Loucy (cell line): ENCODE measurements at regions not wholly inside any gene's neighbourhood (a gene's known extent, or its start where the extent isn't known, plus 50 kb on each side); places are given as distances from the start of the nearest gene placed in this dataset.

ENCODE experiments used
- H2AFZ ChIP-seq: fragments of 200-600 bp; sonication (generic); 2 replicates; pipeline ENCODE4 v1.6.0; 2016; ENCODE audit warnings: antibody characterized with exemption, mild to moderate bottlenecking, low read length, moderate library complexity
- H3F3A ChIP-seq: fragments of 200-600 bp; 2 replicates; pipeline ENCODE4 v1.6.0; 2016; ENCODE audit warnings: antibody characterized with exemption, low read depth, mild to moderate bottlenecking
- H3K27me3 ChIP-seq: fragments of 200-600 bp; sonication (generic); 2 replicates; pipeline ENCODE4 v1.6.1; 2014; ENCODE audit warnings: low read length, mild to moderate bottlenecking; ENCODE audit not compliant: insufficient read depth, poor library complexity, severe bottlenecking
- H3K36me3 ChIP-seq: fragments of 200-600 bp; sonication (generic); 2 replicates; pipeline ENCODE4 v1.6.1; 2016; ENCODE audit warnings: low read length; ENCODE audit not compliant: insufficient read depth
- H3K4me1 ChIP-seq: fragments of 200-600 bp; sonication (generic); 2 replicates; pipeline ENCODE4 v1.5.1; 2014; ENCODE audit warnings: low read length, mild to moderate bottlenecking; ENCODE audit not compliant: insufficient read depth, poor library complexity, severe bottlenecking
- H3K4me2 ChIP-seq: fragments of 200-600 bp; sonication (generic); 2 replicates; pipeline ENCODE4 v1.6.0; 2014; ENCODE audit warnings: antibody characterized with exemption, low read length, low read depth, mild to moderate bottlenecking; ENCODE audit not compliant: poor library complexity, severe bottlenecking
- H3K4me3 ChIP-seq: fragments of 200-600 bp; sonication (generic); 2 replicates; pipeline ENCODE4 v1.5.1; 2014; ENCODE audit warnings: low read length, mild to moderate bottlenecking, mixed read lengths; ENCODE audit not compliant: poor library complexity, severe bottlenecking
- H3K79me2 ChIP-seq: fragments of 200-600 bp; sonication (generic); 2 replicates; pipeline ENCODE4 v1.6.1; 2014; ENCODE audit warnings: low read length; ENCODE audit not compliant: insufficient read depth
- H3K9ac ChIP-seq: fragments of 200-600 bp; sonication (generic); 2 replicates; pipeline ENCODE4 v1.6.0; 2014; ENCODE audit warnings: mild to moderate bottlenecking, low read depth, low read length, moderate library complexity; ENCODE audit not compliant: poor library complexity, severe bottlenecking
- H3K9me2 ChIP-seq: fragments of 200-600 bp; sonication (generic); replicated peaks from 2 replicates; pipeline ENCODE4 v1.6.1; 2016; ENCODE audit warnings: low read depth, low read length, mixed read lengths
- H3K9me3 ChIP-seq: fragments of 200-600 bp; sonication (generic); 2 replicates; pipeline ENCODE4 v1.6.1; 2014; ENCODE audit warnings: mild to moderate bottlenecking, antibody characterized with exemption, low read length, low read depth; ENCODE audit not compliant: insufficient read depth
- H4K20me1 ChIP-seq: fragments of 200-600 bp; sonication (generic); 2 replicates; pipeline ENCODE4 v1.6.0; 2014; ENCODE audit warnings: antibody characterized with exemption, low read length, mild to moderate bottlenecking; ENCODE audit not compliant: insufficient read depth, poor library complexity, severe bottlenecking
- EZH2phosphoT487 ChIP-seq: fragments of 200-600 bp; IDR thresholded peaks from 2 replicates; pipeline ENCODE4 v1.6.1; 2018; ENCODE audit warnings: antibody characterized with exemption, mild to moderate bottlenecking, moderate library complexity, borderline replicate concordance
- TF ChIP-seq, protein P1 (sequence below): fragments of 200-600 bp; sonication (generic); conservative IDR thresholded peaks from 2 replicates; pipeline ENCODE4 v1.5.1; 2014; ENCODE audit warnings: mild to moderate bottlenecking, antibody characterized with exemption, low read length

DNA sequence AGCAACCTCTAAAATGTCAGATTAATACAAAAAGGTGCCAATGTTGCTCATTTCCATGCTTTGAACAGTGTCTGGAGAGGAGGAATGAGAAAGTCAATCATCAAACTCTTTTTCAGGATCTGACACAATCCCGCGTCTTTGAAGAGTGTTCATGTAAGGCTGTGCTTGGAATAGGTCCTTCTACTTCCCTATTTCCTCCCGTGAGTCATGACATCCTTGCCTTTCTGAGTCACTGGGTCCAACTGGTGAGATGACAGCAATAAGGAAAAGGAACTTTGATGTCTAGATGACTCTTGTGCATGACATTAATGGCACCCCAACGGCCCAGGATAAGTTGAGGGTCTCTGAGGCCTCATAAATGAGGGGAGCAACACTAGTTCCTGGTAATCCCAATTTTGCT lies 109.0 kb upstream of the CELF4 start:
- H3F3A ChIP-seq = no peaks in the 10 kb centered on the region
- TF ChIP-seq, protein P1, sequence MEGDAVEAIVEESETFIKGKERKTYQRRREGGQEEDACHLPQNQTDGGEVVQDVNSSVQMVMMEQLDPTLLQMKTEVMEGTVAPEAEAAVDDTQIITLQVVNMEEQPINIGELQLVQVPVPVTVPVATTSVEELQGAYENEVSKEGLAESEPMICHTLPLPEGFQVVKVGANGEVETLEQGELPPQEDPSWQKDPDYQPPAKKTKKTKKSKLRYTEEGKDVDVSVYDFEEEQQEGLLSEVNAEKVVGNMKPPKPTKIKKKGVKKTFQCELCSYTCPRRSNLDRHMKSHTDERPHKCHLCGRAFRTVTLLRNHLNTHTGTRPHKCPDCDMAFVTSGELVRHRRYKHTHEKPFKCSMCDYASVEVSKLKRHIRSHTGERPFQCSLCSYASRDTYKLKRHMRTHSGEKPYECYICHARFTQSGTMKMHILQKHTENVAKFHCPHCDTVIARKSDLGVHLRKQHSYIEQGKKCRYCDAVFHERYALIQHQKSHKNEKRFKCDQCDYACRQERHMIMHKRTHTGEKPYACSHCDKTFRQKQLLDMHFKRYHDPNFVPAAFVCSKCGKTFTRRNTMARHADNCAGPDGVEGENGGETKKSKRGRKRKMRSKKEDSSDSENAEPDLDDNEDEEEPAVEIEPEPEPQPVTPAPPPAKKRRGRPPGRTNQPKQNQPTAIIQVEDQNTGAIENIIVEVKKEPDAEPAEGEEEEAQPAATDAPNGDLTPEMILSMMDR = no peak
- TF ChIP-seq EZH2phosphoT487 = no peak

DNA sequence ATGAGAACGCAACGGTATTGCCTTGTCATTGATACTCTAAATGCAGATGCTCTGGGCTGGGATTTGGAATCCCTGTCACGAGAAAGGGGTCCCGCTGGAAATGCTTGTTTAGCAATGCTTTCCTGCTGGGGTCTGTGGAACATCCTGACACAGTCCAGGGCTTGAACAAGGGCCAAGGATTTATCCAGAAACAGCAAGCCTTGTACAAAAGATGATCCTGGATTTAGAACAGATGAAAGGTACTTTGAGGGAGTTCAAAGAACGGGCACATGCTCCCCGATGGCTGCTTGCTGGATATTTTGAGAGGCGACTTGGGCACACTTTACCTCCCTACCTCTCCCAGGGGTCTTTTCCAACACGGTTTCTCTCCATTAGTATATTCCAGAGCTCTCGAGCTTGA lies 108.1 kb upstream of the CELF4 start:
- Histone ChIP-seq H3K79me2 (no peaks in the 10 kb centered on the region), H3K4me3 (no peak overlapping the region), H3K9me2 (no peaks in the 10 kb centered on the region), H3K9me3 (no peaks in the 10 kb centered on the region), H3F3A (no peaks in the 10 kb centered on the region), H3K4me1 (no peaks in the 10 kb centered on the region), H3K4me2 (no peak overlapping the region), H3K36me3 (no peaks in the 10 kb centered on the region), H3K9ac (no peak overlapping the region), H4K20me1 (no peaks in the 10 kb centered on the region), H2AFZ (no peak overlapping the region), H3K27me3 (no peaks in the 10 kb centered on the region)
- TF ChIP-seq EZH2phosphoT487 = no peak
- TF ChIP-seq, protein P1 = no peak

More for the DNA sequence above, 109.0 kb upstream of the CELF4 start:
- Histone ChIP-seq H2AFZ (no peak overlapping the region), H3K4me3 (no peak overlapping the region), H3K9ac (no peak overlapping the region), H3K4me1 (no peaks in the 10 kb centered on the region), H3K9me2 (no peaks in the 10 kb centered on the region), H3K36me3 (no peaks in the 10 kb centered on the region), H3K9me3 (no peaks in the 10 kb centered on the region), H3K27me3 (no peaks in the 10 kb centered on the region), H4K20me1 (no peaks in the 10 kb centered on the region), H3K4me2 (no peak overlapping the region), H3K79me2 (no peaks in the 10 kb centered on the region)

DNA sequence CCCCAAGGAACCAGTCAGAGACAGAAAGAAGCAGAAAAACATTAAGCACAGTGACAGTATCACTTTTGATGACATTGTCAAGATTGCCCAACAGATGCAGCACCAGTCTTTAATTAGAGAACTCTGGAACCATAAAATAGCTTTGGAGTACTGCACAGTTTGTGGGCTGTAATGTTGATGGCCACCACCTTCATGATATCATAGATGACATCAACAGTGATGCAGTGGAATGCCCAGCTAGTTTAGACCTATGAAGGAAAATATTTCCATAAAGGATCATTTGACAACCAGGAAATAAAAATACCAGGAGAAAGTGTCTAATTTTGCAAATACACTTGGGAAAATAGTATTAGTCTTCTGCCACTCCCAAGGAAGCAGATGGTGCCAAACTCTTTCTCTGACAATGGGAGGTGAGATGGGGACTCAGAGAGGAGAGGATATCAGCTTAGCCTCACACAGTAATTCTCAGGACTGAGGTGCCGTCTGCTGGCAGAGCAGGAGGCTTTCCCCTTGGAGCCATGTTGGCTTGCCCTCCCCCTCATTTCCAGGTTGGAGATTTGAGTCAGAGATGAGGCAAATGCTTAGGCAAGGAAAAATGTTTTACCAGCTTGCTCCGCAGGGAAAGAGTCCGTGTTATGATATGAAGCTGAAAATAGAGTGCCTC lies 107.5 kb upstream of the CELF4 start:
- Histone ChIP-seq H2AFZ (no peak overlapping the region), H3K36me3 (no peaks in the 10 kb centered on the region), H4K20me1 (no peaks in the 10 kb centered on the region), H3K4me2 (no peak overlapping the region), H3K9me2 (no peaks in the 10 kb centered on the region), H3F3A (no peaks in the 10 kb centered on the region), H3K9ac (no peak overlapping the region), H3K27me3 (no peaks in the 10 kb centered on the region), H3K79me2 (no peaks in the 10 kb centered on the region), H3K4me3 (no peak overlapping the region), H3K4me1 (no peaks in the 10 kb centered on the region), H3K9me3 (no peaks in the 10 kb centered on the region)
- TF ChIP-seq, protein P1 = no peak
- TF ChIP-seq EZH2phosphoT487 = no peak
